K562 (cell line): ENCODE measurements at regions not wholly inside any gene's neighbourhood (a gene's known extent, or its start where the extent isn't known, plus 50 kb on each side); places are given as distances from the start of the nearest gene placed in this dataset.

Experiments
- ATAC-seq: fragments of 200-7000 bp; cut with Tn5 transposase; 3 replicates; pipeline ENCODE4 v1.9.1; 2020; ENCODE audit warnings: moderate library complexity
- BruUV-seq: library from RNA; stranded (reverse); fragments of 400-500 nt; replicated peaks from 2 replicates; lab custom pipeline; 2021; lab: Mats Ljungman, UMichigan
- CTCF ChIA-PET: fragments of 300-600 bp; formaldehyde crosslinking; extraction: SDS; loops from one replicate; lab custom pipeline; 2021; ENCODE audit warnings: low intra/inter-chr PET ratio; lab: Yijun Ruan, JAX
- POLR2A ChIA-PET: fragments of 300-600, 350-650 bp; sonication (Branson Sonifier 250); formaldehyde crosslinking; extraction: SDS; loops from one replicate; lab custom pipeline; 2021; ENCODE audit warnings: antibody characterized with exemption, inconsistent platforms; lab: Yijun Ruan, JAX
- DNase-seq, 4 experiments: peaks; one replicate each; pipeline versions ENCODE4 v3.0.0 to v3.0.0-alpha.2; 2011 to 2018; ENCODE audit warnings: low spot score in 3 of 4, mixed read lengths in 3 of 4; ENCODE audit errors: extremely low read depth in 1 of 4
- FAIRE-seq: peaks from 2 replicates; lab custom pipeline; 2011; peaks lifted over from hg19 to GRCh38; lab: Jason Lieb, UNC
- H2AFZ ChIP-seq: 2 replicates; pipeline ENCODE4 v1.6.0; 2011; ENCODE audit warnings: low read depth, low read length, control low read depth, inconsistent platforms
- H3K27ac ChIP-seq: fragments of 200-600 bp; 3 replicates; pipeline ENCODE4 v1.8.0; 2011; ENCODE audit warnings: low read depth, mild to moderate bottlenecking, control low read depth, inconsistent platforms, low read length, moderate library complexity, mixed read lengths; ENCODE audit errors: extremely low read depth
- H3K27me3 ChIP-seq, 2 experiments: fragments of 300-600 bp in 1 of 2; 2 replicates in 1 of 2; 3 replicates in 1 of 2; pipeline versions ENCODE4 v1.6.0 to v1.8.0; 2011; ENCODE audit warnings: inconsistent platforms in 2 of 2, low read length in 2 of 2, mild to moderate bottlenecking in 1 of 2, mixed read lengths in 1 of 2, moderate library complexity in 1 of 2; ENCODE audit not compliant: control insufficient read depth in 2 of 2, insufficient read depth in 2 of 2
- H3K36me3 ChIP-seq: fragments of 300-600 bp; 3 replicates; pipeline ENCODE4 v1.8.0; 2011; ENCODE audit warnings: mild to moderate bottlenecking, low read length, inconsistent platforms; ENCODE audit not compliant: control insufficient read depth, insufficient read depth
- H3K4me1 ChIP-seq, 2 experiments: fragments of 200-600 bp in 1 of 2; replicated peaks in 1 of 2; 2 replicates in 1 of 2; 3 replicates in 1 of 2; pipeline versions ENCODE4 v1.5.1 to v1.8.0; 2011; ENCODE audit warnings: inconsistent platforms in 2 of 2, low read length in 2 of 2, mild to moderate bottlenecking in 1 of 2, mixed read lengths in 1 of 2, moderate library complexity in 1 of 2; ENCODE audit not compliant: control insufficient read depth in 2 of 2, insufficient read depth in 2 of 2
- H3K4me2 ChIP-seq: 2 replicates; pipeline ENCODE4 v1.6.1; 2011; ENCODE audit warnings: low read length, control low read depth, inconsistent platforms, mixed read lengths; ENCODE audit not compliant: insufficient read depth
- H3K4me3 ChIP-seq: fragments of 200-600 bp; sonication (generic), shearing (Covaris generic); 2 replicates; pipeline ENCODE4 v1.5.1; 2016; ENCODE audit warnings: control low read depth, inconsistent platforms
- H3K79me2 ChIP-seq: fragments of 200-600 bp; 3 replicates; pipeline ENCODE4 v1.8.0; 2011; ENCODE audit warnings: low read length, inconsistent platforms; ENCODE audit not compliant: control insufficient read depth, insufficient read depth
- H3K9ac ChIP-seq, 2 experiments: 2 replicates each; pipeline versions ENCODE4 v1.6.0 to v1.6.1; 2011; ENCODE audit warnings: low read depth in 2 of 2, low read length in 2 of 2, control low read depth in 1 of 2, inconsistent platforms in 1 of 2, mild to moderate bottlenecking in 1 of 2, mixed read lengths in 1 of 2; ENCODE audit not compliant: insufficient read depth in 1 of 2
- H3K9me1 ChIP-seq: one replicate; pipeline ENCODE4 v1.6.0; 2011; ENCODE audit warnings: inconsistent platforms, mild to moderate bottlenecking, low read length, moderate library complexity; ENCODE audit not compliant: control insufficient read depth, insufficient read depth
- H3K9me3 ChIP-seq: replicated peaks from 2 replicates; pipeline ENCODE4 v1.5.1; 2011; ENCODE audit warnings: low read depth, low read length, inconsistent platforms; ENCODE audit not compliant: control insufficient read depth, insufficient read depth
- H4K20me1 ChIP-seq: replicated peaks from 2 replicates; pipeline ENCODE4 v1.6.1; 2011; ENCODE audit warnings: low read length, inconsistent platforms, mixed read lengths; ENCODE audit not compliant: control insufficient read depth, insufficient read depth
- CBX8 ChIP-seq: fragments of 200-600 bp; sonication (generic); IDR thresholded peaks from 2 replicates; pipeline ENCODE4 v1.6.1; 2012; ENCODE audit warnings: borderline replicate concordance, mixed run types, low read depth, mild to moderate bottlenecking, moderate library complexity, mixed read lengths, low read length, control low read depth, inconsistent platforms; ENCODE audit not compliant: poor library complexity, severe bottlenecking; ENCODE audit errors: extremely low read depth
- FOXJ3 ChIP-seq: sonication (generic); formaldehyde crosslinking; IDR thresholded peaks from 2 replicates; pipeline ENCODE4 v1.4.0; 2020; ENCODE audit warnings: mild to moderate bottlenecking, missing genetic modification reagents
- ZNF699 ChIP-seq: fragments of 250-450 bp; sonication (Bioruptor Pico); IDR thresholded peaks from 2 replicates; pipeline ENCODE4 v1.8.0; 2021; ENCODE audit warnings: mild to moderate bottlenecking, moderate library complexity; ENCODE audit not compliant: insufficient replicate concordance
- WGBS: fragments of 100-300 bp; shearing (Covaris generic); methylation state at CpG from one replicate; pipeline ENCODE4 v1.1.6; 2016; ENCODE audit warnings: low coverage, mixed read lengths; ENCODE audit not compliant: insufficient coverage; ENCODE audit errors: missing lambda C conversion rate; 5-methylcytosine and 5-hydroxymethylcytosine counted together
- in situ Hi-C: fragments of 300-500 bp; cut with MboI; formaldehyde crosslinking; loops from 4 replicates; pipeline ENCODE4 v1.15.0; 2018; ENCODE audit warnings: inconsistent platforms, mixed read lengths
- intact Hi-C: fragments of 100-400 bp; cut with micrococcal nuclease; formaldehyde crosslinking; loops from 2 replicates; pipeline ENCODE4 v1.14.2; 2022
- TF ChIP-seq, protein P1 (sequence below): fragments of 450-650 bp; IDR thresholded peaks from 2 replicates; pipeline ENCODE4 v1.6.1; 2016; ENCODE audit warnings: missing biosample characterization, missing genetic modification characterization
- TF ChIP-seq, protein P2 (sequence below): sonication (generic); formaldehyde crosslinking; IDR thresholded peaks from 2 replicates; pipeline ENCODE4 v1.8.0; 2023; ENCODE audit warnings: missing genetic modification reagents, mild to moderate bottlenecking, borderline replicate concordance
- TF ChIP-seq, protein P3 (sequence below): fragments of 250-450 bp; sonication (Bioruptor Pico); IDR thresholded peaks from 2 replicates; pipeline ENCODE4 v1.8.0; 2021; ENCODE audit warnings: moderate library complexity, mild to moderate bottlenecking, inconsistent platforms

DNA sequence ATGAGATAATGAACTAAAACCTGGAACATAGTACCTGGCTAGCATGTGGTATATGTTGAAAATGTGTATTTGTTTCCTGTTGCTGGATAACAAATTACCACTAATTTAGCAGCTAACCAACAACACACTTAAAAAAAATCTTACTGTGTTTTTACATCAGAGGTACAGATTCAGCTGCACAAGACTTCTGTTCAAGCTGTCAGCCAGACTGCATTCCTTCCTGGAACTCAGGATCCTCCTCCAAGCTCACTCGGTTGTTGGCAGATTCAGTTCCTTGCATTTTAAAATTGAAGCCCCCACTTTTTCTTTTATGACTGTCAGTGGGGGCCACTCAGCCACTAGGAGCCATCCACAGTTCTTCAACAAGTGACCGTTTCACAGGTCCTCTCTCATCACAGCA lies 246.9 kb upstream of the DACH1 start (continued):
- TF ChIP-seq, protein P1, sequence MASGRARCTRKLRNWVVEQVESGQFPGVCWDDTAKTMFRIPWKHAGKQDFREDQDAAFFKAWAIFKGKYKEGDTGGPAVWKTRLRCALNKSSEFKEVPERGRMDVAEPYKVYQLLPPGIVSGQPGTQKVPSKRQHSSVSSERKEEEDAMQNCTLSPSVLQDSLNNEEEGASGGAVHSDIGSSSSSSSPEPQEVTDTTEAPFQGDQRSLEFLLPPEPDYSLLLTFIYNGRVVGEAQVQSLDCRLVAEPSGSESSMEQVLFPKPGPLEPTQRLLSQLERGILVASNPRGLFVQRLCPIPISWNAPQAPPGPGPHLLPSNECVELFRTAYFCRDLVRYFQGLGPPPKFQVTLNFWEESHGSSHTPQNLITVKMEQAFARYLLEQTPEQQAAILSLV (tag), result no peak
- TF ChIP-seq, protein P2, sequence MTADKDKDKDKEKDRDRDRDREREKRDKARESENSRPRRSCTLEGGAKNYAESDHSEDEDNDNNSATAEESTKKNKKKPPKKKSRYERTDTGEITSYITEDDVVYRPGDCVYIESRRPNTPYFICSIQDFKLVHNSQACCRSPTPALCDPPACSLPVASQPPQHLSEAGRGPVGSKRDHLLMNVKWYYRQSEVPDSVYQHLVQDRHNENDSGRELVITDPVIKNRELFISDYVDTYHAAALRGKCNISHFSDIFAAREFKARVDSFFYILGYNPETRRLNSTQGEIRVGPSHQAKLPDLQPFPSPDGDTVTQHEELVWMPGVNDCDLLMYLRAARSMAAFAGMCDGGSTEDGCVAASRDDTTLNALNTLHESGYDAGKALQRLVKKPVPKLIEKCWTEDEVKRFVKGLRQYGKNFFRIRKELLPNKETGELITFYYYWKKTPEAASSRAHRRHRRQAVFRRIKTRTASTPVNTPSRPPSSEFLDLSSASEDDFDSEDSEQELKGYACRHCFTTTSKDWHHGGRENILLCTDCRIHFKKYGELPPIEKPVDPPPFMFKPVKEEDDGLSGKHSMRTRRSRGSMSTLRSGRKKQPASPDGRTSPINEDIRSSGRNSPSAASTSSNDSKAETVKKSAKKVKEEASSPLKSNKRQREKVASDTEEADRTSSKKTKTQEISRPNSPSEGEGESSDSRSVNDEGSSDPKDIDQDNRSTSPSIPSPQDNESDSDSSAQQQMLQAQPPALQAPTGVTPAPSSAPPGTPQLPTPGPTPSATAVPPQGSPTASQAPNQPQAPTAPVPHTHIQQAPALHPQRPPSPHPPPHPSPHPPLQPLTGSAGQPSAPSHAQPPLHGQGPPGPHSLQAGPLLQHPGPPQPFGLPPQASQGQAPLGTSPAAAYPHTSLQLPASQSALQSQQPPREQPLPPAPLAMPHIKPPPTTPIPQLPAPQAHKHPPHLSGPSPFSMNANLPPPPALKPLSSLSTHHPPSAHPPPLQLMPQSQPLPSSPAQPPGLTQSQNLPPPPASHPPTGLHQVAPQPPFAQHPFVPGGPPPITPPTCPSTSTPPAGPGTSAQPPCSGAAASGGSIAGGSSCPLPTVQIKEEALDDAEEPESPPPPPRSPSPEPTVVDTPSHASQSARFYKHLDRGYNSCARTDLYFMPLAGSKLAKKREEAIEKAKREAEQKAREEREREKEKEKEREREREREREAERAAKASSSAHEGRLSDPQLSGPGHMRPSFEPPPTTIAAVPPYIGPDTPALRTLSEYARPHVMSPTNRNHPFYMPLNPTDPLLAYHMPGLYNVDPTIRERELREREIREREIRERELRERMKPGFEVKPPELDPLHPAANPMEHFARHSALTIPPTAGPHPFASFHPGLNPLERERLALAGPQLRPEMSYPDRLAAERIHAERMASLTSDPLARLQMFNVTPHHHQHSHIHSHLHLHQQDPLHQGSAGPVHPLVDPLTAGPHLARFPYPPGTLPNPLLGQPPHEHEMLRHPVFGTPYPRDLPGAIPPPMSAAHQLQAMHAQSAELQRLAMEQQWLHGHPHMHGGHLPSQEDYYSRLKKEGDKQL (CRISPR knock-in tag), result no peak

DNA sequence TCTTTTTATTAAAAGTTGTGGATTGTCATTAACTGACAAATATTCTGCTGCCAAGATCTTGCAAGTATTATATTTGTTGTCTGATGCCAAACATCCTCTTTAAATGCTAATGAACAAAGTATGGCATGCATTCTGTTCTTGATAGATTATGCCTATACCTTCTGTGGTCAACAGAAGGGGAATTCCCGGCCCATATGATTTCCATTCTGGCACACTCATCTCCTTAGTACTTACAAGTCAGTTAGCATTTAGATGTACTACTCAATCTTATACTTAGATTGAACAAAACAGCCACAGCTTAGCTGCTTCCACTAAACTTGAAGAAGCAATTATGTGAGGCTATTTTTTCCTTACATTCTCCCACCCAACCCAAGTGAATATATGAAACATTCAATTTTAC lies 246.1 kb upstream of the DACH1 start:
- no peaks in the 10 kb centered on the region for H4K20me1 ChIP-seq
- H3K79me2 ChIP-seq, result no peaks in the 10 kb centered on the region
- no peak overlapping the region for H2AFZ ChIP-seq
- no peak for DNase-seq
- no peaks in the 10 kb centered on the region for H3K9me1 ChIP-seq
- no peak overlapping the region for H3K9ac ChIP-seq
- H3K4me3 ChIP-seq, result no peak overlapping the region
- in situ Hi-C loops (no loop called here), intact Hi-C loops (no loop called here)
- H3K4me2 ChIP-seq, result no peak overlapping the region
- no peaks in the 10 kb centered on the region for H3K4me1 ChIP-seq
- no peak for FAIRE-seq
- H3K9me3 ChIP-seq, result 0 out of 2 replicates have a peak, but pooled peaks cover 1% of the 10 kb centered on the region
- no peak for ATAC-seq
- 7% methylated on average over 1 of the region's 1 CpG for WGBS
- ChIA-PET POLR2A (no interaction called here), CTCF (no interaction called here)
- no peak overlapping the region for H3K27ac ChIP-seq
- H3K36me3 ChIP-seq, result no peaks in the 10 kb centered on the region
- H3K27me3 ChIP-seq, result no peaks in the 10 kb centered on the region
- no TSS peak for BruUV-seq
- TF ChIP-seq, protein P3, sequence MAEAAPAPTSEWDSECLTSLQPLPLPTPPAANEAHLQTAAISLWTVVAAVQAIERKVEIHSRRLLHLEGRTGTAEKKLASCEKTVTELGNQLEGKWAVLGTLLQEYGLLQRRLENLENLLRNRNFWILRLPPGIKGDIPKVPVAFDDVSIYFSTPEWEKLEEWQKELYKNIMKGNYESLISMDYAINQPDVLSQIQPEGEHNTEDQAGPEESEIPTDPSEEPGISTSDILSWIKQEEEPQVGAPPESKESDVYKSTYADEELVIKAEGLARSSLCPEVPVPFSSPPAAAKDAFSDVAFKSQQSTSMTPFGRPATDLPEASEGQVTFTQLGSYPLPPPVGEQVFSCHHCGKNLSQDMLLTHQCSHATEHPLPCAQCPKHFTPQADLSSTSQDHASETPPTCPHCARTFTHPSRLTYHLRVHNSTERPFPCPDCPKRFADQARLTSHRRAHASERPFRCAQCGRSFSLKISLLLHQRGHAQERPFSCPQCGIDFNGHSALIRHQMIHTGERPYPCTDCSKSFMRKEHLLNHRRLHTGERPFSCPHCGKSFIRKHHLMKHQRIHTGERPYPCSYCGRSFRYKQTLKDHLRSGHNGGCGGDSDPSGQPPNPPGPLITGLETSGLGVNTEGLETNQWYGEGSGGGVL (CRISPR knock-in tag), result no peak
- TF ChIP-seq CBX8, result no peak
- TF ChIP-seq FOXJ3 (CRISPR knock-in tag), result no peak
- TF ChIP-seq ZNF699, result no peak
